Kidney (tissue), 13 donors: ENCODE measurements at regions not wholly inside any gene's neighbourhood (a gene's known extent, or its start where the extent isn't known, plus 50 kb on each side); places are given as distances from the start of the nearest gene placed in this dataset.
A peak's percentile ranks its signal among the peaks of the same experiment; 100 is the strongest.

Experiments used
- DNase-seq, 5 donors: peaks; one replicate each; pipeline ENCODE4 v3.0.0-alpha.2; 2013 to 2020
- FAIRE-seq: peaks from 2 replicates; lab custom pipeline; 2012; peaks lifted over from hg19 to GRCh38; lab: Jason Lieb, UNC
- H3K27ac ChIP-seq, 2 donors: one replicate each; pipeline ENCODE4 v1.7.0; 2013; ENCODE audit warnings: low read depth in 2 of 2, low read length in 2 of 2, inconsistent platforms in 1 of 2
- H3K27me3 ChIP-seq: one replicate; pipeline ENCODE4 v1.7.1; 2013; ENCODE audit warnings: low read length, inconsistent platforms; ENCODE audit not compliant: control insufficient read depth, insufficient read depth
- H3K36me3 ChIP-seq, 3 donors: one replicate each; pipeline versions ENCODE4 v1.7.0 to v1.7.1; 2013; ENCODE audit warnings: low read length in 3 of 3, control low read depth in 1 of 3, inconsistent platforms in 1 of 3; ENCODE audit not compliant: insufficient read depth in 3 of 3, control insufficient read depth in 2 of 3
- H3K4me1 ChIP-seq, 3 donors: one replicate each; pipeline versions ENCODE4 v1.7.0 to v1.7.1; 2013; ENCODE audit warnings: low read length in 3 of 3, inconsistent platforms in 1 of 3, low read depth in 1 of 3; ENCODE audit not compliant: control insufficient read depth in 2 of 3, insufficient read depth in 2 of 3
- H3K4me3 ChIP-seq, 3 donors: one replicate each; pipeline versions ENCODE4 v1.7.0 to v1.8.1; 2013; ENCODE audit warnings: low read length in 3 of 3, control low read depth in 1 of 3, inconsistent platforms in 1 of 3
- H3K9ac ChIP-seq, 3 donors: one replicate each; pipeline versions ENCODE4 v1.7.0 to v1.7.1; 2013; ENCODE audit warnings: low read length in 3 of 3, control low read depth in 1 of 3, inconsistent platforms in 1 of 3
- H3K9me3 ChIP-seq, 3 donors: one replicate each; pipeline versions ENCODE4 v1.7.0 to v1.7.1; 2013; ENCODE audit warnings: low read length in 3 of 3, control low read depth in 1 of 3, inconsistent platforms in 1 of 3; ENCODE audit not compliant: control insufficient read depth in 2 of 3, insufficient read depth in 1 of 3
- intact Hi-C: fragments of 100-400 bp; cut with DNase I; formaldehyde crosslinking; loops from one replicate; pipeline ENCODE4 v1.11.1; 2022
- TF ChIP-seq, protein P1 (sequence below): IDR thresholded peaks from 3 replicates; pipeline ENCODE4 v1.5.1; 2012; ENCODE audit warnings: mild to moderate bottlenecking, moderate library complexity, borderline replicate concordance; ENCODE audit not compliant: insufficient read depth; ENCODE audit errors: extremely low read depth
- donor health status: control.
- donor health status: control.
- donor health status: control.
- donor health status: control.
- donor health status: control.
- donor health status: DM: yes; HTN: yes; CAD: no.
- donor health status: Normal renal cell carcinoma (clear cell type).

DNA sequence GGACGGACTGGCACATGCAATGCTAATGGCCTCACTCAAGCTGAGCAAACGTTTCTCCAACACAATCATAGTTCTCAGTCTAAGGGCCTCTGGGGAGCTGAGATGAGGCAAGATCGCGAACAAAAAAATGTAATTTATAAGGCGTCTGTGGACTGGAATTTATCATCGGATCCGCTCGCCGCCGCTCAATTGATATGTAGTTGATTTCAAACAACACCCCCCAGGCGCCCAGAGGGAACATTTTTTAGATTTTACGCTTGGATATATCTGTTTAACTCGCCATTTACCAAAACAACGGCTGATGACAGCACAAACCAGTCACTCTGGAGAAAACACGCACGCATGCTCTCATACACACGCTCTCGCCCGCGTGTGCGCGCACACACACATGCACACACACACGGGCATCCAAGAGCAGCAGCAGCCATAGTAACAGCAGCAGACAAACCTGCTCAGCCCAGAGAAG, 335.8 kb downstream of the SMAD2 start:
- Histone ChIP-seq H3K9me3 (peaks cover 0 to 3% (median 0%) of the 10 kb centered on the region in 3 donors), H3K27ac (no peak overlapping the region), H3K9ac (no peak overlapping the region), H3K4me3 (no peak overlapping the region), H3K27me3 (peaks cover 8% of the 10 kb centered on the region), H3K4me1 (no peaks in the 10 kb centered on the region), H3K36me3 (no peaks in the 10 kb centered on the region)
- DNase-seq (peak in 1 of 5 donors; percentile 41), FAIRE-seq (no peak)
- TF ChIP-seq, protein P1, sequence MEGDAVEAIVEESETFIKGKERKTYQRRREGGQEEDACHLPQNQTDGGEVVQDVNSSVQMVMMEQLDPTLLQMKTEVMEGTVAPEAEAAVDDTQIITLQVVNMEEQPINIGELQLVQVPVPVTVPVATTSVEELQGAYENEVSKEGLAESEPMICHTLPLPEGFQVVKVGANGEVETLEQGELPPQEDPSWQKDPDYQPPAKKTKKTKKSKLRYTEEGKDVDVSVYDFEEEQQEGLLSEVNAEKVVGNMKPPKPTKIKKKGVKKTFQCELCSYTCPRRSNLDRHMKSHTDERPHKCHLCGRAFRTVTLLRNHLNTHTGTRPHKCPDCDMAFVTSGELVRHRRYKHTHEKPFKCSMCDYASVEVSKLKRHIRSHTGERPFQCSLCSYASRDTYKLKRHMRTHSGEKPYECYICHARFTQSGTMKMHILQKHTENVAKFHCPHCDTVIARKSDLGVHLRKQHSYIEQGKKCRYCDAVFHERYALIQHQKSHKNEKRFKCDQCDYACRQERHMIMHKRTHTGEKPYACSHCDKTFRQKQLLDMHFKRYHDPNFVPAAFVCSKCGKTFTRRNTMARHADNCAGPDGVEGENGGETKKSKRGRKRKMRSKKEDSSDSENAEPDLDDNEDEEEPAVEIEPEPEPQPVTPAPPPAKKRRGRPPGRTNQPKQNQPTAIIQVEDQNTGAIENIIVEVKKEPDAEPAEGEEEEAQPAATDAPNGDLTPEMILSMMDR, result no peak
- intact Hi-C loops, result no loop called here

DNA sequence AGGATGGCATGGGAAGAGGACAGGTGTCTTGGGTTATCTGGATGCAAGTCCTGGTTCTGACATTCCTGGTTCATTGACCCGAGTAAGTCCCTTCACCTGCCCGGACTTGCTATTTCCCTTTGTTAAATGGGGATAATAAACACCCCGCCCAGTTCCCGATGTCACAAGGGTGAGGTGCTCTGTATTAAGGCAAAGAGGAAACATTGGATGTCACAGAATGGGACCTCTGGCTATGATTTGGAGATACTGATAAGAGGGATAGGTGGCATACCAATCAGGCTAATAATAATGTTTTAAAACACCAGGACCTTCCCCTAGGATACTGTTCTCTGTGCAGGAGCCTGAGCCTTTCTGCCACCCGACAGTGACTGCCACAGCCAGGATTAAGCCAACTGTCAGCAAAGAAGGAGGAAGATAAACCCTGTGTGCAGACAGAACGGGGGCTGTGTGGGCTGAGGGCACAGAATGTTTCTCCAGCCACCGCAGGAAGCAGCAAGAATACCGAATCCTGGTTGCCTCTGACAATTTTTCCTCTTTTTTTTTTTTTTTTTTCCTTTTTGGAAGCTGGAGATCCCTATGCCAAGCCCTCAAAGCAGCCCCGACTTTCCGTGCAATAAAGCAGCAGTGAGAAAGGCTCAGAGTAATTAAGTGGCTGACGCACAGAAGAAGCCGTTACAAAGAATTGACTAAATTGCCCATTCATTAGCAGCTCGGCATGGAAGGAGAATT, 336.6 kb downstream of the SMAD2 start:
- intact Hi-C loops, result no loop called here
- H3K9ac ChIP-seq, result no peak overlapping the region
- DNase-seq (peak in 1 of 5 donors; percentile 25), FAIRE-seq (no peak)
- H3K27me3 ChIP-seq, result peaks cover 8% of the 10 kb centered on the region
- no peak overlapping the region for H3K27ac ChIP-seq
- H3K36me3 ChIP-seq, result no peaks in the 10 kb centered on the region
- TF ChIP-seq, protein P1, result no peak
- H3K4me1 ChIP-seq, result no peaks in the 10 kb centered on the region
- peaks cover 0 to 3% (median 0%) of the 10 kb centered on the region in 3 donors for H3K9me3 ChIP-seq
- H3K4me3 ChIP-seq, result no peak overlapping the region

- Histone ChIP-seq H3K9me3 (peaks cover 0 to 3% (median 0%) of the 10 kb centered on the region in 3 donors), H3K4me3 (no peak overlapping the region), H3K27me3 (peaks cover 8% of the 10 kb centered on the region), H3K4me1 (no peaks in the 10 kb centered on the region), H3K9ac (no peak overlapping the region), H3K36me3 (no peaks in the 10 kb centered on the region), H3K27ac (no peak overlapping the region)
- TF ChIP-seq, protein P1, result no peak
- intact Hi-C loops, result no loop called here
- no peak for FAIRE-seq
- no peak for DNase-seq
Observed at GRCh38 chr18:47591429-47591828, 339.0 kb downstream of the SMAD2 start.
